ENCODE measurements at regions not wholly inside any gene's neighbourhood (a gene's known extent, or its start where the extent isn't known, plus 50 kb on each side); places are given as distances from the start of the nearest gene placed in this dataset.
A peak's percentile ranks its signal among the peaks of the same experiment; 100 is the strongest.

DNA sequence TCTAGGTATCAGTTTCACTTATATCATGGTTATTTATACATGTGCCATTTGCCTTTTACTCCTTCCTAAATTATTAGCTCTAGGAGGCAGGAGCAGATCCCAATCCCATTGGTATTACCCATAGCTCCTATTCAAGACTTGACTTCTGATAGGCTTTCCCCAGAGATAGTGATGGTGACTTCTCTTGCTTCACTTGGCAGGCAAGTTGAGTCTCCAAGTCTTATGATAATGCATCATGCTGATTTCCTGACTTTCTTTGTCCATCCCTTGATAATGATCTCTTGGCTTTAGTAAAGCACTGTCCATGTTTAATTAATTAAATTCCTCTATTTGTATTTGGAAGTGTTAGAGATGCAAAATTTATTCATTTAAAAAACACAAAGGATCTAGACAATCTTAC is 253.5 kb upstream of the ADAMTS5 start:
- H3K27me3 Mint-ChIP-seq (ENCODE audit: low read depth, unreplicated experiment), result no peaks in the 10 kb centered on the region
- H3K79me2 ChIP-seq (ENCODE audit: insufficient read depth, low read length), result no peaks in the 10 kb centered on the region
- H3K4me1 Mint-ChIP-seq (ENCODE audit: low read depth, unreplicated experiment), result peaks cover 1% of the 10 kb centered on the region
- FAIRE-seq (no peak), DNase-seq (ENCODE audit: low read depth) (no peak)
- H3K36me3 Mint-ChIP-seq (ENCODE audit: low read depth, unreplicated experiment), result no peaks in the 10 kb centered on the region
- H3K27ac ChIP-seq (ENCODE audit: low read depth, low read length), result no peak overlapping the region
- TF ChIP-seq, protein P1, sequence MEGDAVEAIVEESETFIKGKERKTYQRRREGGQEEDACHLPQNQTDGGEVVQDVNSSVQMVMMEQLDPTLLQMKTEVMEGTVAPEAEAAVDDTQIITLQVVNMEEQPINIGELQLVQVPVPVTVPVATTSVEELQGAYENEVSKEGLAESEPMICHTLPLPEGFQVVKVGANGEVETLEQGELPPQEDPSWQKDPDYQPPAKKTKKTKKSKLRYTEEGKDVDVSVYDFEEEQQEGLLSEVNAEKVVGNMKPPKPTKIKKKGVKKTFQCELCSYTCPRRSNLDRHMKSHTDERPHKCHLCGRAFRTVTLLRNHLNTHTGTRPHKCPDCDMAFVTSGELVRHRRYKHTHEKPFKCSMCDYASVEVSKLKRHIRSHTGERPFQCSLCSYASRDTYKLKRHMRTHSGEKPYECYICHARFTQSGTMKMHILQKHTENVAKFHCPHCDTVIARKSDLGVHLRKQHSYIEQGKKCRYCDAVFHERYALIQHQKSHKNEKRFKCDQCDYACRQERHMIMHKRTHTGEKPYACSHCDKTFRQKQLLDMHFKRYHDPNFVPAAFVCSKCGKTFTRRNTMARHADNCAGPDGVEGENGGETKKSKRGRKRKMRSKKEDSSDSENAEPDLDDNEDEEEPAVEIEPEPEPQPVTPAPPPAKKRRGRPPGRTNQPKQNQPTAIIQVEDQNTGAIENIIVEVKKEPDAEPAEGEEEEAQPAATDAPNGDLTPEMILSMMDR (IDR thresholded peaks at IDR 0.05; ENCODE audit: insufficient read depth, low read depth, low read length), result no peak
- TF ChIP-seq EZH2 (IDR thresholded peaks at IDR 0.05; ENCODE audit: insufficient read depth, low read length), result no peak
- H3K4me3 Mint-ChIP-seq (ENCODE audit: unreplicated experiment), result no peak overlapping the region
- H3K9me3 Mint-ChIP-seq (ENCODE audit: unreplicated experiment), result no peaks in the 10 kb centered on the region
- no peaks in the 10 kb centered on the region for H3K4me1 ChIP-seq (ENCODE audit: insufficient read depth, low read length)
- no peak overlapping the region for H2AFZ ChIP-seq (ENCODE audit: low read depth, low read length)
- H3K9ac ChIP-seq (ENCODE audit: low read length), result no peak overlapping the region
- H3K9me3 ChIP-seq (ENCODE audit: insufficient read depth, low read depth, low read length), result no peaks in the 10 kb centered on the region
- no peak overlapping the region for H3K4me3 ChIP-seq (ENCODE audit: insufficient read depth, low read depth, low read length)
- H3K27ac Mint-ChIP-seq (ENCODE audit: unreplicated experiment), result no peak overlapping the region
- no peaks in the 10 kb centered on the region for H3K36me3 ChIP-seq (ENCODE audit: insufficient read depth, low read length)
- no peak overlapping the region for H3K4me2 ChIP-seq (ENCODE audit: low read length)
- H3K27me3 ChIP-seq (ENCODE audit: insufficient read depth, low read length), result no peaks in the 10 kb centered on the region
- H4K20me1 ChIP-seq (ENCODE audit: insufficient read depth, low read length), result no peaks in the 10 kb centered on the region

DNA sequence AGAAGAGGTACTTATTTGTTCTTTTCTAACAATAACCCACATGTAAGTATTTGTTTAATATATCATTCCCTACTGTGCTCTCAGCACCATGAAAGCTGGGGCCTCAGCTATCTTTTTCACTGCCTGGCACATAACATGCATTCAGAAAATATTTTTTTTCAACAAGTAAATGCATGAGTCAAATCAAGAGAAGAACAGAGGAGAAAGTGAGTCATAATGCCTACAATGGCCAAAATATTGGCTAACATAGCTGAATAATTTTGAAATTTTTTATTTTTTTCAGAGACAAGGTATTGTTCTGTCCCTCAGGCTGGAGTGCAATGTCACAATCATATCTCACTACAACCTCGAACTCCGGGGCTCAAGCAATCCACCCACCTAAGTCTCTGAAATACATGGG is 252.2 kb upstream of the ADAMTS5 start:
- no peak overlapping the region for H3K4me3 ChIP-seq (ENCODE audit: insufficient read depth, low read depth, low read length)
- H3K4me1 ChIP-seq (ENCODE audit: insufficient read depth, low read length), result no peaks in the 10 kb centered on the region
- no peak overlapping the region for H3K9ac ChIP-seq (ENCODE audit: low read length)
- H4K20me1 ChIP-seq (ENCODE audit: insufficient read depth, low read length), result no peaks in the 10 kb centered on the region
- Mint-ChIP-seq H3K4me3 (ENCODE audit: unreplicated experiment) (no peak overlapping the region), H3K27ac (ENCODE audit: unreplicated experiment) (no peak overlapping the region), H3K4me1 (ENCODE audit: low read depth, unreplicated experiment) (peaks cover 4% of the 10 kb centered on the region), H3K9me3 (ENCODE audit: unreplicated experiment) (no peaks in the 10 kb centered on the region), H3K36me3 (ENCODE audit: low read depth, unreplicated experiment) (no peaks in the 10 kb centered on the region), H3K27me3 (ENCODE audit: low read depth, unreplicated experiment) (no peaks in the 10 kb centered on the region)
- H3K27ac ChIP-seq (ENCODE audit: low read depth, low read length), result no peak overlapping the region
- TF ChIP-seq EZH2 (IDR thresholded peaks at IDR 0.05; ENCODE audit: insufficient read depth, low read length), result no peak
- TF ChIP-seq, protein P1 (IDR thresholded peaks at IDR 0.05; ENCODE audit: insufficient read depth, low read depth, low read length), result no peak
- H3K9me3 ChIP-seq (ENCODE audit: insufficient read depth, low read depth, low read length), result no peaks in the 10 kb centered on the region
- no peak overlapping the region for H3K4me2 ChIP-seq (ENCODE audit: low read length)
- no peaks in the 10 kb centered on the region for H3K27me3 ChIP-seq (ENCODE audit: insufficient read depth, low read length)
- FAIRE-seq (no peak), DNase-seq (ENCODE audit: low read depth) (peak; percentile 32)
- H3K36me3 ChIP-seq (ENCODE audit: insufficient read depth, low read length), result no peaks in the 10 kb centered on the region
- no peak overlapping the region for H2AFZ ChIP-seq (ENCODE audit: low read depth, low read length)
- H3K79me2 ChIP-seq (ENCODE audit: insufficient read depth, low read length), result no peaks in the 10 kb centered on the region

DNA sequence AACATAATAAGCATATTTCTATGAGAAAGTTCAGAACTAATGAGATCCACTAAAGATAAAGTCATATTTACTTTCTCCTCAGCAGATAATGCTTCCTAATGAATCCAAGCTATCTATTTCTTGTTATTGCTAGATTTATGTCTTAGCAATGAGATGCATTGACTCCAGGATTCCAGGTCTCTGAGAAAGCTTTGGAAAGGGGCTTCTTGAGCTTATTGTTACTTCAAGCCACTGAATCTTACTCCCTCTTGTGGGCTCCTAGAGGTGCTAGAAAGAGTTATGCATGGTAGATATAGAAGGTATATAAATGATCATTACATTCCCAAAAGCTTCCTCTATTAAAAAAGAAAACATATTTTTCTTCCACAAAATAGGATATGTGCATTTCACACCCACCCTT is 246.4 kb upstream of the ADAMTS5 start:
- no peak overlapping the region for H3K27ac Mint-ChIP-seq (ENCODE audit: unreplicated experiment)
- no peak overlapping the region for H3K9ac ChIP-seq (ENCODE audit: low read length)
- no peak for TF ChIP-seq EZH2 (IDR thresholded peaks at IDR 0.05; ENCODE audit: insufficient read depth, low read length)
- TF ChIP-seq, protein P1 (IDR thresholded peaks at IDR 0.05; ENCODE audit: insufficient read depth, low read depth, low read length), result no peak
- no peak overlapping the region for H3K27ac ChIP-seq (ENCODE audit: low read depth, low read length)
- no peaks in the 10 kb centered on the region for H3K36me3 Mint-ChIP-seq (ENCODE audit: low read depth, unreplicated experiment)
- H3K4me3 Mint-ChIP-seq (ENCODE audit: unreplicated experiment), result no peak overlapping the region
- FAIRE-seq, result no peak
- no peaks in the 10 kb centered on the region for H3K9me3 ChIP-seq (ENCODE audit: insufficient read depth, low read depth, low read length)
- H2AFZ ChIP-seq (ENCODE audit: low read depth, low read length), result no peak overlapping the region
- no peaks in the 10 kb centered on the region for H3K36me3 ChIP-seq (ENCODE audit: insufficient read depth, low read length)
- peaks cover 4% of the 10 kb centered on the region for H3K4me1 Mint-ChIP-seq (ENCODE audit: low read depth, unreplicated experiment)
- H3K27me3 ChIP-seq (ENCODE audit: insufficient read depth, low read length), result no peaks in the 10 kb centered on the region
- no peak overlapping the region for H3K4me3 ChIP-seq (ENCODE audit: insufficient read depth, low read depth, low read length)
- DNase-seq (ENCODE audit: low read depth), result no peak
- H3K9me3 Mint-ChIP-seq (ENCODE audit: unreplicated experiment), result peaks cover 2% of the 10 kb centered on the region
- no peaks in the 10 kb centered on the region for H4K20me1 ChIP-seq (ENCODE audit: insufficient read depth, low read length)
- no peak overlapping the region for H3K4me2 ChIP-seq (ENCODE audit: low read length)
- H3K27me3 Mint-ChIP-seq (ENCODE audit: low read depth, unreplicated experiment), result no peaks in the 10 kb centered on the region
- H3K4me1 ChIP-seq (ENCODE audit: insufficient read depth, low read length), result no peaks in the 10 kb centered on the region
- H3K79me2 ChIP-seq (ENCODE audit: insufficient read depth, low read length), result no peaks in the 10 kb centered on the region
